ENCODE measurements at regions not wholly inside any gene's neighbourhood (a gene's known extent, or its start where the extent isn't known, plus 50 kb on each side); places are given as distances from the start of the nearest gene placed in this dataset.

DNA sequence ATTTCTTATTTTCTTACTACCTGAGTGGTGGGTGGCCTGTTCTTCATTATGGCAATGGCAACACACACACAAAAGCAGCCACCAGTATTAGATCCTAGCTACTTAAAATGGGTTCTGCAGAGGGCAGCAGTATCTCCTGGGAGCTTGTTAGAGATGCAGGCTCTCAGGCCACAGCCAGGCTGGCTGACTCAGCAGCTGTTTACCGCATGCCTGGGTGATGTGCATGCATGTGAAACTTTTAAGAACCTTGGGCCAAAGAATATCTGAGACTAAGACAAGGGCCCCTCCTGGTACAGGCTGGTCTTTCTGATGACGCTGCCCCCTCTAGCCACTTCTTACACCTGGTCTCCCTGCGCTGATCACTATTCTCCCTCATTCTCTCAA, 399.0 kb downstream of the MED10 start:
- TF ChIP-seq EZH2 (IDR thresholded peaks at IDR 0.05; ENCODE audit: borderline replicate concordance, insufficient read depth, low read length, poor library complexity, severe bottlenecking) (no peak), TAF1 (IDR thresholded peaks at IDR 0.05; ENCODE audit: low read depth) (no peak)

Data from neural cell (in vitro differentiated cells).